PC-9 (cell line): ENCODE measurements at regions not wholly inside any gene's neighbourhood (a gene's known extent, or its start where the extent isn't known, plus 50 kb on each side); places are given as distances from the start of the nearest gene placed in this dataset.

ENCODE experiments used
- CTCF ChIP-seq: fragments of 200-600 bp; sonication (generic); conservative IDR thresholded peaks from 2 replicates; pipeline ENCODE4 v1.6.1; 2017; ENCODE audit warnings: mixed run types, antibody characterized with exemption, mild to moderate bottlenecking, moderate library complexity
- EZH2 ChIP-seq: fragments of 200-600 bp; sonication (generic); IDR thresholded peaks from 2 replicates; pipeline ENCODE4 v1.8.0; 2017; ENCODE audit warnings: antibody characterized with exemption, low read depth

- TF ChIP-seq CTCF (no peak), EZH2 (no peak)
Measured at GRCh38 chr14:30389877-30390385, 169.0 kb upstream of the G2E3 start.
